Endothelial cell (in vitro differentiated cells): ENCODE measurements at regions not wholly inside any gene's neighbourhood (a gene's known extent, or its start where the extent isn't known, plus 50 kb on each side); places are given as distances from the start of the nearest gene placed in this dataset. TPM values are rescaled to one million over a fixed set of nuclear protein-coding genes. Genes with fewer than 3 reads are reported as not detected.
A peak's percentile ranks its signal among the peaks of the same experiment; 100 is the strongest.
"Not testable (repeated sequence)": the region's sequence is repeated elsewhere in the genome, so short reads cannot be mapped to it uniquely, and the experiment has no call there.

Experiments used
- DNase-seq: peaks from one replicate; pipeline ENCODE4 v3.0.0; 2021; ENCODE audit warnings: low spot score
- H3K27ac Mint-ChIP-seq: one replicate; pipeline ENCODE4 v1.8.0; 2021; ENCODE audit warnings: mixed read lengths, inconsistent platforms; ENCODE audit not compliant: unreplicated experiment
- H3K27me3 Mint-ChIP-seq: one replicate; pipeline ENCODE4 v1.8.0; 2021; ENCODE audit warnings: mild to moderate bottlenecking, moderate library complexity, mixed read lengths, inconsistent platforms; ENCODE audit not compliant: unreplicated experiment
- H3K36me3 Mint-ChIP-seq: one replicate; pipeline ENCODE4 v1.8.0; 2021; ENCODE audit warnings: mild to moderate bottlenecking, low read depth, mixed read lengths, inconsistent platforms; ENCODE audit not compliant: unreplicated experiment
- H3K4me1 Mint-ChIP-seq: one replicate; pipeline ENCODE4 v1.8.0; 2021; ENCODE audit warnings: mild to moderate bottlenecking, mixed read lengths, inconsistent platforms; ENCODE audit not compliant: unreplicated experiment
- H3K4me3 Mint-ChIP-seq: one replicate; pipeline ENCODE4 v1.8.0; 2021; ENCODE audit warnings: mild to moderate bottlenecking, mixed read lengths, inconsistent platforms; ENCODE audit not compliant: unreplicated experiment
- H3K9me3 Mint-ChIP-seq: one replicate; pipeline ENCODE4 v1.8.0; 2021; ENCODE audit warnings: mixed read lengths, inconsistent platforms; ENCODE audit not compliant: unreplicated experiment
- microRNA-seq: library from miRNA; unstranded; fragments of <30 nt; microRNA quantifications from one replicate; pipeline ENCODE4, GENCODE V29; 2020; ENCODE audit not compliant: unreplicated experiment

DNA sequence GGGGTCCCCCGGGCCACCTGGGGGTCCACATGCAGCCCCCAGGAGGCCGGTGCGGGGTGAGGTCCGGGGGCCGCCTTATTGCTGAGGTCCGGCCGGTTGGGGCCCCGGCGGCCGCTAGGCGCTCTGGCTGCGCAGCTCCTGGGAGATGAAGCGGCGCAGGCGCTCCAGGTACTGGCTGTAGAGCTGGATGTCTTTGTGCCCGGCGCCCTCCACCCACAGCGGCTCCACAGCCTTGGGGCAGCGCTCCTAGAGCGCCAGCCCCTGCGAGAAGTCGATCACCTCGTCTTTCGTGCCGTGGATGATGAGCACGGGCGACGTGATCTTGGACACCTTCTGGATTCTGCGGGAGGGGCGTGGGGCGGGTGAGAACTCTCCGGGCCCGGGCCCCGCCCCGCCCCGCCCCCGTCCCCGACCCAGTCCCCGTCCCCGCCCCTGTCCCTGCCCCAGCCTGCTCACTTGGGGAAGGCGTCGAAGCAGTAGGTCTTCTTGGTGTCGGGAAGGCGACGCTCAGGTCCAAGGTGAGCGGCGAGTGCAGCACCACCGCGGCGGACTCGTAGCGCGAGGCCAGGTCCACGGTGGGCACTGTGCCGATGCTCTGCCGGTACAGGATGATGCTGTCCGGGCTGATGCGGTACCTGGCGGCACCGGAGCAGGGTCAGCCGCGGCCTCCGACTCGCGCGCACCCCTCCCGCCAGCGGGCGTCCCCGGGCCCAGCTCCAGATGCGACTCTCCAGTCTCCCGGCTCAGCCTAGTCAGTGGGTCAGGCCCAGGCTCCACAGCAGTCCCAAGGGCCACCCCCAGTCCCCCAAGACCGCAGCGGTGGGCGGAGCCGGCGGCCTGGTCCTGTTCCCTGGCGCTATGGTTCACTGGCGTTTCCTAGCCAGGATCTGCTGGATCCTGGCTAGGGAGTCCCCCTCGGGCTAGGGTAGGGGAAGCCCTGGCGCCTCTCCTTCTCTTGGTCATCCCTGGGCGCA, 89.4 kb upstream of the GOLGA6L1 start:
- DNase-seq: peak; percentile 12
- not testable (repeated sequence) for H3K9me3 Mint-ChIP-seq, H3K4me3 Mint-ChIP-seq, H3K27me3 Mint-ChIP-seq, H3K4me1 Mint-ChIP-seq, H3K27ac Mint-ChIP-seq, H3K36me3 Mint-ChIP-seq

- not testable (repeated sequence) for H3K4me3 Mint-ChIP-seq, H3K27me3 Mint-ChIP-seq, DNase-seq, H3K9me3 Mint-ChIP-seq, H3K36me3 Mint-ChIP-seq, H3K4me1 Mint-ChIP-seq, H3K27ac Mint-ChIP-seq
These were observed 72.8 kb upstream of the GOLGA6L1 start for GRCh38 chr15:23209452-23209851.

DNA sequence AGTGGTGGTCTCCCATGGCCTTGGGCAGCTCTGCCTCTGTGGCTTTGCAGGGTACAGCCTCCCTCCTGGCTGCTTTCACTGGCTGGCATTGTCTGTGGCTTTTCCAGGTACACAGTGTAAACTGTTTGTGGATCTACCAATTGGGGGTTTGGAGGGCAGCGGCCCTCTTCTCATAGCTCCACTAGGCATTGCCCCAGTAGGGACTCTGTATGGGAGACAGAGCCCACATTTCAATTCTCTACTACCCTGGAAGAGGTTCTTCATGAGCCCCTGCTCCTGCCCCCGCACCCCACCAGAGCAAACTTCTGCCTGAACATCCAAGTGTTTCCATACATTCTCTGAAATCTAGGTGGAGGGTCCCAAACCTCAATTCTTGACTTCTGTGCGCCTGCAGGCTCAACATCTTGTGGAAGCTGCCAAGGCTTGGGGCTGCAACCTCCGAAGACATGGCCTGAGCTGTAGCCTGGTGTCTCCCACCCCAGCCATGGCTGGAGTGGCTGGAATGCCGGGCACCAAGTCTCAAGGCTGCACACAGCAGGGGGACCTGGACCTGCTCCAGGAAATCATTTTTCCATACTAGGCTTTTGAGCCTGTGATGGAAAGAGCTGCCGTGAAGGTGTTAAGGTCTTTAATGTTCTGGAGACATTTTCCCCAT, 63.3 kb upstream of the GOLGA6L1 start:
- not testable (repeated sequence) for H3K4me1 Mint-ChIP-seq, DNase-seq, H3K27ac Mint-ChIP-seq, H3K9me3 Mint-ChIP-seq, H3K27me3 Mint-ChIP-seq, H3K4me3 Mint-ChIP-seq, H3K36me3 Mint-ChIP-seq

- H3K4me1 Mint-ChIP-seq, H3K27ac Mint-ChIP-seq, H3K9me3 Mint-ChIP-seq: not testable (repeated sequence)
These were observed 61.8 kb upstream of the GOLGA6L1 start for GRCh38 chr15:23198375-23198774.

GRCh38 chr15:23192313-23192712, 55.7 kb upstream of the GOLGA6L1 start:
- not testable (repeated sequence) for H3K27ac Mint-ChIP-seq, H3K4me3 Mint-ChIP-seq, H3K9me3 Mint-ChIP-seq, H3K36me3 Mint-ChIP-seq, H3K4me1 Mint-ChIP-seq, H3K27me3 Mint-ChIP-seq, DNase-seq

More at GRCh38 chr15:23198375-23198774, 61.8 kb upstream of the GOLGA6L1 start:
- DNase-seq, H3K36me3 Mint-ChIP-seq, H3K27me3 Mint-ChIP-seq, H3K4me3 Mint-ChIP-seq: not testable (repeated sequence)

Small RNA genes lying in the stretch of these regions (microRNA-seq; reads per million reads assigned to microRNA genes)
- not detected for gene MIR4509-1
